OCI-LY3 (cell line): ENCODE measurements at regions not wholly inside any gene's neighbourhood (a gene's known extent, or its start where the extent isn't known, plus 50 kb on each side); places are given as distances from the start of the nearest gene placed in this dataset.

ENCODE experiments used
- H2AFZ ChIP-seq: fragments of 200-600, 300-600 bp; shearing (Covaris generic); 2 replicates; pipeline ENCODE4 v1.6.0; 2014; ENCODE audit warnings: antibody characterized with exemption, low read depth, low read length
- H3K27ac ChIP-seq: fragments of 200-600, 300-600 bp; sonication (generic); 2 replicates; pipeline ENCODE4 v1.5.1; 2014; ENCODE audit warnings: mild to moderate bottlenecking, low read length, moderate library complexity, mixed read lengths
- H3K27me3 ChIP-seq: fragments of 200-600, 300-600 bp; sonication (generic); 2 replicates; pipeline ENCODE4 v1.6.1; 2014; ENCODE audit warnings: low read depth, low read length, mixed read lengths
- H3K36me3 ChIP-seq: fragments of 200-600, 300-600 bp; sonication (generic); replicated peaks from 2 replicates; pipeline ENCODE3; 2014; ENCODE audit warnings: low read depth, low read length, mixed read lengths
- H3K4me1 ChIP-seq: fragments of 300-600, 200-600 bp; sonication (generic); 2 replicates; pipeline ENCODE4 v1.6.1; 2014; ENCODE audit warnings: low read length, mixed read lengths
- H3K4me2 ChIP-seq: fragments of 200-600, 300-600 bp; sonication (generic); 2 replicates; pipeline ENCODE4 v1.6.1; 2014; ENCODE audit warnings: low read length, mixed read lengths
- H3K4me3 ChIP-seq: fragments of 300-600, 200-600 bp; sonication (generic); 2 replicates; pipeline ENCODE4 v1.5.1; 2014; ENCODE audit warnings: antibody characterized with exemption, mild to moderate bottlenecking, low read length, moderate library complexity
- H3K79me2 ChIP-seq: fragments of 300-600, 200-600 bp; shearing (Covaris generic); 2 replicates; pipeline ENCODE4 v1.6.1; 2014; ENCODE audit warnings: mild to moderate bottlenecking, low read length, mixed read lengths
- H3K9ac ChIP-seq: fragments of 300-600, 200-600 bp; shearing (Covaris generic); 2 replicates; pipeline ENCODE4 v1.6.0; 2014; ENCODE audit warnings: mild to moderate bottlenecking, low read length, moderate library complexity
- H3K9me3 ChIP-seq: fragments of 200-600, 300-600 bp; shearing (Covaris generic); 2 replicates; pipeline ENCODE4 v1.6.1; 2014; ENCODE audit warnings: low read length, mixed read lengths; ENCODE audit not compliant: insufficient read depth
- H4K20me1 ChIP-seq: fragments of 200-600, 300-600 bp; sonication (generic); 2 replicates; pipeline ENCODE4 v1.6.1; 2016; ENCODE audit warnings: low read length, mixed read lengths; ENCODE audit not compliant: insufficient read depth
- CTCF ChIP-seq: fragments of 200-600, 300-600 bp; sonication (generic); IDR thresholded peaks from 2 replicates; pipeline ENCODE4 v1.5.1; 2014; ENCODE audit warnings: antibody characterized with exemption, low read length, low read depth
- EZH2phosphoT487 ChIP-seq: fragments of 200-600 bp; shearing (Covaris generic); IDR thresholded peaks from 2 replicates; pipeline ENCODE4 v1.6.1; 2018; ENCODE audit warnings: antibody characterized with exemption, mixed run types, low read depth

- H3K79me2 ChIP-seq = no peaks in the 10 kb centered on the region
- no peak overlapping the region for H3K4me2 ChIP-seq
- no peaks in the 10 kb centered on the region for H3K27me3 ChIP-seq
- no peak overlapping the region for H3K27ac ChIP-seq
- no peak overlapping the region for H3K9ac ChIP-seq
- H3K4me1 ChIP-seq = peaks cover 6% of the 10 kb centered on the region; the same call in 1 of the 2 replicates
- no peaks in the 10 kb centered on the region for H3K9me3 ChIP-seq
- no peak overlapping the region for H2AFZ ChIP-seq
- TF ChIP-seq EZH2phosphoT487 (no peak), CTCF (no peak)
- no peaks in the 10 kb centered on the region for H3K36me3 ChIP-seq
- no peaks in the 10 kb centered on the region for H4K20me1 ChIP-seq
- H3K4me3 ChIP-seq = no peak overlapping the region
Measured at GRCh38 chr7:108627476-108628051, 57.9 kb downstream of the DNAJB9 start.

GRCh38 chr7:108628678-108629077 is 59.0 kb downstream of the DNAJB9 start:
- Histone ChIP-seq H3K4me1 (no peaks in the 10 kb centered on the region), H3K27me3 (no peaks in the 10 kb centered on the region), H2AFZ (no peak overlapping the region), H3K27ac (no peak overlapping the region), H3K4me3 (no peak overlapping the region), H3K36me3 (no peaks in the 10 kb centered on the region), H3K4me2 (no peak overlapping the region), H3K9me3 (no peaks in the 10 kb centered on the region), H3K9ac (no peak overlapping the region), H4K20me1 (no peaks in the 10 kb centered on the region), H3K79me2 (no peaks in the 10 kb centered on the region)
- TF ChIP-seq CTCF (no peak), EZH2phosphoT487 (no peak)

GRCh38 chr7:108629651-108630400 is 60.2 kb downstream of the DNAJB9 start:
- H4K20me1 ChIP-seq = no peaks in the 10 kb centered on the region
- H3K36me3 ChIP-seq = no peaks in the 10 kb centered on the region
- H2AFZ ChIP-seq = no peak overlapping the region
- H3K4me1 ChIP-seq = no peaks in the 10 kb centered on the region
- H3K27ac ChIP-seq = no peak overlapping the region
- H3K27me3 ChIP-seq = no peaks in the 10 kb centered on the region
- TF ChIP-seq CTCF = no peak
- no peak for TF ChIP-seq EZH2phosphoT487
- H3K4me3 ChIP-seq = no peak overlapping the region
- no peaks in the 10 kb centered on the region for H3K79me2 ChIP-seq
- no peaks in the 10 kb centered on the region for H3K9me3 ChIP-seq
- H3K4me2 ChIP-seq = no peak overlapping the region
- H3K9ac ChIP-seq = no peak overlapping the region

DNA sequence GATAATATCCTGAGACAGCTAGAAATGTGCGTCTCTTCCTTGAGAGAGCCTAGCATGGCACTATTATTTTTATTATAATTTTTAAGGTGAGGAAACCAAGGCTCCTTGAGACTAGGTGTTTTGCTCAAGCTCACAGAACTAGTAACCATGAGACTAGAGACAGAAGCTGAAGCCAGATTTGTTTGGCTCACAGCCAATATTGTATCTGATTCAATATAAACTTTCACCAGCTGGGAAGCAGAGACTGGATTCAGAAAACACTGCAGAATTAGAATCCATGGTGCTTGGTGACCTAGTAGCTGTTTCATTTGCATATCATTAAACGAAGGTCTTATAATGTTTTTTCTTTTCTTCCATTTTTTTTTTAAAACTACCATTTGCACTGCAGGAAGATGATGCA is 64.4 kb downstream of the DNAJB9 start:
- H3K9ac ChIP-seq = no peak overlapping the region
- H3K79me2 ChIP-seq = no peaks in the 10 kb centered on the region
- TF ChIP-seq CTCF (no peak), EZH2phosphoT487 (no peak)
- no peak overlapping the region for H3K4me3 ChIP-seq
- H3K4me1 ChIP-seq = no peaks in the 10 kb centered on the region
- no peak overlapping the region for H2AFZ ChIP-seq
- no peaks in the 10 kb centered on the region for H4K20me1 ChIP-seq
- no peaks in the 10 kb centered on the region for H3K27me3 ChIP-seq
- no peak overlapping the region for H3K27ac ChIP-seq
- H3K9me3 ChIP-seq = no peaks in the 10 kb centered on the region
- H3K36me3 ChIP-seq = no peaks in the 10 kb centered on the region
- no peak overlapping the region for H3K4me2 ChIP-seq
